Activated CD4-positive, alpha-beta memory T cell treated with anti-CD3 and anti-CD28 coated beads for 36 hours (primary cell): ENCODE measurements at regions not wholly inside any gene's neighbourhood (a gene's known extent, or its start where the extent isn't known, plus 50 kb on each side); places are given as distances from the start of the nearest gene placed in this dataset.

Experiments
- CTCF ChIA-PET: fragments of 350-600 bp; sonication (Branson Sonifier 250); formaldehyde crosslinking; loops from one replicate; lab custom pipeline; 2021; ENCODE audit warnings: antibody characterized with exemption, inconsistent platforms; lab: Charles Lee
- POLR2A ChIA-PET: fragments of 350-600 bp; sonication (Branson Sonifier 250); formaldehyde crosslinking; loops from one replicate; lab custom pipeline; 2021; ENCODE audit warnings: antibody characterized with exemption; lab: Charles Lee
- DNase-seq: peaks from one replicate; pipeline ENCODE4 v3.0.0-alpha.2; 2020
- H3K27ac Mint-ChIP-seq: one replicate; pipeline ENCODE4 v1.8.0; 2021; ENCODE audit warnings: mixed read lengths
- H3K27me3 Mint-ChIP-seq: one replicate; pipeline ENCODE4 v1.8.0; 2021; ENCODE audit warnings: mixed read lengths
- H3K36me3 Mint-ChIP-seq: one replicate; pipeline ENCODE4 v1.8.0; 2021; ENCODE audit warnings: mixed read lengths
- H3K4me1 Mint-ChIP-seq: one replicate; pipeline ENCODE4 v1.8.0; 2021; ENCODE audit warnings: low read depth, mixed read lengths
- H3K4me3 Mint-ChIP-seq: one replicate; pipeline ENCODE4 v1.8.0; 2021; ENCODE audit warnings: mild to moderate bottlenecking, mixed read lengths
- H3K9me3 Mint-ChIP-seq: one replicate; pipeline ENCODE4 v1.8.0; 2021; ENCODE audit warnings: mixed read lengths
- intact Hi-C: fragments of 100-400 bp; cut with micrococcal nuclease; formaldehyde crosslinking; loops from one replicate; pipeline ENCODE4 v1.15.1; 2023

- no peak for DNase-seq
- H3K36me3 Mint-ChIP-seq: no peaks in the 10 kb centered on the region
- CTCF ChIA-PET: no interaction called here
- no peak overlapping the region for H3K4me3 Mint-ChIP-seq
- peaks cover 19% of the 10 kb centered on the region for H3K27me3 Mint-ChIP-seq
- no peaks in the 10 kb centered on the region for H3K9me3 Mint-ChIP-seq
- no peak overlapping the region for H3K27ac Mint-ChIP-seq
- POLR2A ChIA-PET: interaction anchor here (1.0 kb wide), 1 partner anchor 24 kb away, joined by 4 read pairs; no protein-coding TSS in a partner anchor
- peaks cover 6% of the 10 kb centered on the region for H3K4me1 Mint-ChIP-seq
- intact Hi-C loops: loop anchor here (10.0 kb wide), 1 partner anchor 120 kb away; no protein-coding TSS in a partner anchor
Observed at GRCh38 chr11:113564527-113565130, 89.4 kb upstream of the DRD2 start.

GRCh38 chr11:113563766-113564526 lies 88.7 kb upstream of the DRD2 start:
- no peaks in the 10 kb centered on the region for H3K9me3 Mint-ChIP-seq
- peaks cover 6% of the 10 kb centered on the region for H3K4me1 Mint-ChIP-seq
- no peak overlapping the region for H3K4me3 Mint-ChIP-seq
- H3K27me3 Mint-ChIP-seq: peaks cover 19% of the 10 kb centered on the region
- ChIA-PET CTCF (no interaction called here), POLR2A (interaction anchor here (1.0 kb wide), 1 partner anchor 25 kb away, joined by 4 read pairs; no protein-coding TSS in a partner anchor)
- no peaks in the 10 kb centered on the region for H3K36me3 Mint-ChIP-seq
- intact Hi-C loops: loop anchor here (1.0 to 10.0 kb wide), 2 partner anchors 23 to 121 kb away; no protein-coding TSS in a partner anchor
- no peak overlapping the region for H3K27ac Mint-ChIP-seq
- DNase-seq: no peak

GRCh38 chr11:113562981-113563461 lies 87.8 kb upstream of the DRD2 start:
- H3K4me1 Mint-ChIP-seq: peaks cover 6% of the 10 kb centered on the region
- POLR2A ChIA-PET: interaction anchor here (0.6 kb wide), 1 partner anchor 926 kb away, joined by 3 read pairs; no protein-coding TSS in a partner anchor
- no peaks in the 10 kb centered on the region for H3K36me3 Mint-ChIP-seq
- DNase-seq: peak; percentile 41
- no peaks in the 10 kb centered on the region for H3K9me3 Mint-ChIP-seq
- H3K27ac Mint-ChIP-seq: no peak overlapping the region
- intact Hi-C loops: loop anchor here (1.0 to 10.0 kb wide), 2 partner anchors 24 to 122 kb away; no protein-coding TSS in a partner anchor
- no peak overlapping the region for H3K4me3 Mint-ChIP-seq
- H3K27me3 Mint-ChIP-seq: peaks cover 16% of the 10 kb centered on the region
- CTCF ChIA-PET: no interaction called here

GRCh38 chr11:113562576-113562975 lies 87.4 kb upstream of the DRD2 start:
- peak overlapping the region; percentile 21 for H3K27ac Mint-ChIP-seq
- peaks cover 6% of the 10 kb centered on the region for H3K4me1 Mint-ChIP-seq
- no peak for DNase-seq
- no peak overlapping the region for H3K4me3 Mint-ChIP-seq
- ChIA-PET POLR2A (interaction anchor here (0.6 kb wide), 1 partner anchor 925 kb away, joined by 3 read pairs; no protein-coding TSS in a partner anchor), CTCF (no interaction called here)
- intact Hi-C loops: loop anchor here (10.0 kb wide), 1 partner anchor 122 kb away; no protein-coding TSS in a partner anchor
- no peaks in the 10 kb centered on the region for H3K36me3 Mint-ChIP-seq
- H3K9me3 Mint-ChIP-seq: no peaks in the 10 kb centered on the region
- H3K27me3 Mint-ChIP-seq: peaks cover 15% of the 10 kb centered on the region

GRCh38 chr11:113557926-113558325 lies 82.7 kb upstream of the DRD2 start:
- intact Hi-C loops: no loop called here
- Mint-ChIP-seq H3K4me3 (no peak overlapping the region), H3K4me1 (peaks cover 6% of the 10 kb centered on the region), H3K27ac (no peak overlapping the region), H3K36me3 (no peaks in the 10 kb centered on the region), H3K27me3 (no peaks in the 10 kb centered on the region), H3K9me3 (no peaks in the 10 kb centered on the region)
- no peak for DNase-seq
- POLR2A ChIA-PET: no interaction called here
- CTCF ChIA-PET: interaction anchor here (0.8 to 1.2 kb wide), 3 partner anchors 28 to 339 kb away, joined by 3 read pairs; no protein-coding TSS in a partner anchor

- H3K36me3 Mint-ChIP-seq: no peaks in the 10 kb centered on the region
- CTCF ChIA-PET: no interaction called here
- no peak for DNase-seq
- intact Hi-C loops: no loop called here
- no peak overlapping the region for H3K4me3 Mint-ChIP-seq
- H3K9me3 Mint-ChIP-seq: no peaks in the 10 kb centered on the region
- POLR2A ChIA-PET: no interaction called here
- H3K27ac Mint-ChIP-seq: no peak overlapping the region
- H3K27me3 Mint-ChIP-seq: peaks cover 2% of the 10 kb centered on the region
- peaks cover 1% of the 10 kb centered on the region for H3K4me1 Mint-ChIP-seq
Observed at GRCh38 chr11:113556036-113556435, 80.8 kb upstream of the DRD2 start.

GRCh38 chr11:113555071-113555619 lies 79.9 kb upstream of the DRD2 start:
- POLR2A ChIA-PET: no interaction called here
- intact Hi-C loops: no loop called here
- H3K36me3 Mint-ChIP-seq: no peaks in the 10 kb centered on the region
- no peaks in the 10 kb centered on the region for H3K4me1 Mint-ChIP-seq
- H3K9me3 Mint-ChIP-seq: no peaks in the 10 kb centered on the region
- H3K27ac Mint-ChIP-seq: no peak overlapping the region
- CTCF ChIA-PET: no interaction called here
- no peak overlapping the region for H3K4me3 Mint-ChIP-seq
- peaks cover 4% of the 10 kb centered on the region for H3K27me3 Mint-ChIP-seq
- DNase-seq: no peak

- no peak for DNase-seq
- Mint-ChIP-seq H3K27ac (no peak overlapping the region), H3K36me3 (no peaks in the 10 kb centered on the region), H3K4me3 (no peak overlapping the region), H3K4me1 (no peaks in the 10 kb centered on the region), H3K9me3 (no peaks in the 10 kb centered on the region), H3K27me3 (peaks cover 4% of the 10 kb centered on the region)
- POLR2A ChIA-PET: no interaction called here
- CTCF ChIA-PET: interaction anchor here (1.0 kb wide), 1 partner anchor 22 kb away, joined by 3 read pairs; no protein-coding TSS in a partner anchor
- intact Hi-C loops: no loop called here
Observed at GRCh38 chr11:113554526-113554925, 79.3 kb upstream of the DRD2 start.

- ChIA-PET CTCF (interaction anchor here (1.0 kb wide), 1 partner anchor 21 kb away, joined by 3 read pairs; no protein-coding TSS in a partner anchor), POLR2A (no interaction called here)
- no peak for DNase-seq
- Mint-ChIP-seq H3K36me3 (no peaks in the 10 kb centered on the region), H3K4me1 (no peaks in the 10 kb centered on the region), H3K27me3 (peaks cover 5% of the 10 kb centered on the region), H3K9me3 (no peaks in the 10 kb centered on the region), H3K4me3 (no peak overlapping the region), H3K27ac (no peak overlapping the region)
- intact Hi-C loops: no loop called here
Observed at GRCh38 chr11:113553915-113554314, 78.7 kb upstream of the DRD2 start.

- Mint-ChIP-seq H3K4me3 (no peak overlapping the region), H3K4me1 (no peaks in the 10 kb centered on the region), H3K27me3 (peaks cover 7% of the 10 kb centered on the region), H3K27ac (no peak overlapping the region), H3K36me3 (no peaks in the 10 kb centered on the region), H3K9me3 (no peaks in the 10 kb centered on the region)
- no peak for DNase-seq
- ChIA-PET CTCF (interaction anchor here (1.0 to 1.4 kb wide), 2 partner anchors 20 to 1273 kb away, joined by 3 read pairs; no protein-coding TSS in a partner anchor), POLR2A (no interaction called here)
- intact Hi-C loops: no loop called here
Observed at GRCh38 chr11:113553235-113553634, 78.0 kb upstream of the DRD2 start.

- Mint-ChIP-seq H3K36me3 (no peaks in the 10 kb centered on the region), H3K27ac (no peak overlapping the region)
- POLR2A ChIA-PET: no interaction called here
Observed at GRCh38 chr11:113552271-113552670, 77.1 kb upstream of the DRD2 start.

GRCh38 chr11:113551645-113552044 lies 76.4 kb upstream of the DRD2 start:
- H3K27ac Mint-ChIP-seq: no peak overlapping the region
- ChIA-PET CTCF (no interaction called here), POLR2A (no interaction called here)
- no peak overlapping the region for H3K4me3 Mint-ChIP-seq
- H3K36me3 Mint-ChIP-seq: no peaks in the 10 kb centered on the region
- no peaks in the 10 kb centered on the region for H3K4me1 Mint-ChIP-seq
- intact Hi-C loops: no loop called here
- DNase-seq: no peak
- no peaks in the 10 kb centered on the region for H3K9me3 Mint-ChIP-seq
- peaks cover 13% of the 10 kb centered on the region for H3K27me3 Mint-ChIP-seq

More at GRCh38 chr11:113552271-113552670, 77.1 kb upstream of the DRD2 start:
- H3K27me3 Mint-ChIP-seq: peaks cover 12% of the 10 kb centered on the region
- H3K4me1 Mint-ChIP-seq: no peaks in the 10 kb centered on the region
- CTCF ChIA-PET: interaction anchor here (1.4 kb wide), 1 partner anchor 1272 kb away, joined by 3 read pairs; no protein-coding TSS in a partner anchor
- intact Hi-C loops: no loop called here
- no peaks in the 10 kb centered on the region for H3K9me3 Mint-ChIP-seq
- DNase-seq: no peak
- no peak overlapping the region for H3K4me3 Mint-ChIP-seq
